Tibial nerve (tissue), 4 donors: ENCODE measurements at regions not wholly inside any gene's neighbourhood (a gene's known extent, or its start where the extent isn't known, plus 50 kb on each side); places are given as distances from the start of the nearest gene placed in this dataset.

Experiments used
- DNase-seq, 2 donors: peaks; one replicate each; pipeline ENCODE4 v3.0.0-alpha.2; 2019; ENCODE audit warnings: low spot score in 2 of 2
- H3K27ac ChIP-seq, 4 donors: fragments of 200-600 bp; sonication (generic) in 3 of 4; one replicate each; pipeline ENCODE4 v1.5.1; 2017 to 2019; ENCODE audit warnings: mild to moderate bottlenecking in 1 of 4
- H3K27me3 ChIP-seq, 2 donors: fragments of 200-600 bp; sonication (generic) in 1 of 2; one replicate each; pipeline versions ENCODE4 v1.5.1 to v1.6.0; 2017 to 2019
- H3K36me3 ChIP-seq, 3 donors: fragments of 200-600 bp; sonication (generic); one replicate each; pipeline ENCODE4 v1.5.1; 2018 to 2019
- H3K4me1 ChIP-seq, 4 donors: fragments of 200-600 bp; sonication (generic) in 3 of 4; one replicate each; pipeline ENCODE4 v1.5.1; 2017 to 2019
- H3K4me3 ChIP-seq, 4 donors: fragments of 200-600 bp; sonication (generic) in 3 of 4; one replicate each; pipeline ENCODE4 v1.5.1; 2017 to 2019; ENCODE audit warnings: mild to moderate bottlenecking in 1 of 4, moderate library complexity in 1 of 4
- H3K9me3 ChIP-seq, 4 donors: fragments of 200-600 bp; sonication (generic) in 3 of 4; one replicate each; pipeline ENCODE4 v1.5.1; 2017 to 2019
- CTCF ChIP-seq, 5 experiments: fragments of 200-600 bp in 3 of 5; fragments of 450-650 bp in 2 of 5; sonication (generic) in 3 of 5; IDR thresholded peaks; one replicate each; pipeline ENCODE4 v1.5.1; 2016 to 2019; ENCODE audit warnings: antibody characterized with exemption in 5 of 5, mild to moderate bottlenecking in 3 of 5, moderate library complexity in 2 of 5
- EP300 ChIP-seq, 2 donors: sonication (generic); formaldehyde crosslinking; IDR thresholded peaks; one replicate each; pipeline ENCODE4 v1.6.1; 2017; ENCODE audit warnings: antibody characterized with exemption in 2 of 2, mild to moderate bottlenecking in 1 of 2
- POLR2A ChIP-seq, 2 donors: fragments of 450-650 bp; IDR thresholded peaks; one replicate each; pipeline ENCODE4 v1.6.1; 2017; ENCODE audit warnings: antibody characterized with exemption in 2 of 2, mild to moderate bottlenecking in 2 of 2, moderate library complexity in 2 of 2
- WGBS, 2 donors: methylation state at CpG; one replicate each; pipeline ENCODE4 v1.1.5; 2018; 5-methylcytosine and 5-hydroxymethylcytosine counted together

GRCh38 chr18:55907453-55908175, 319.6 kb upstream of the TCF4 start:
- Histone ChIP-seq H3K36me3 (no peaks in the 10 kb centered on the region), H3K27me3 (no peaks in the 10 kb centered on the region), H3K4me3 (peak overlapping the region in 1 of 4 donors; percentile 7), H3K27ac (peak overlapping the region in 1 of 4 donors; percentile 47), H3K4me1 (peaks cover 0 to 17% (median 4%) of the 10 kb centered on the region in 4 donors), H3K9me3 (no peaks in the 10 kb centered on the region)
- TF ChIP-seq CTCF (IDR thresholded peaks at IDR 0.05) (no peak), EP300 (IDR thresholded peaks at IDR 0.05) (no peak), POLR2A (IDR thresholded peaks at IDR 0.05) (no peak)
- WGBS, 2 donors = 12 to 17% methylated on average over 6 of the region's 6 CpGs
- DNase-seq = no peak

- DNase-seq = no peak
- Histone ChIP-seq H3K27ac (no peak overlapping the region), H3K36me3 (no peaks in the 10 kb centered on the region), H3K27me3 (no peaks in the 10 kb centered on the region), H3K4me1 (peaks cover 0 to 17% (median 4%) of the 10 kb centered on the region in 4 donors), H3K4me3 (no peak overlapping the region), H3K9me3 (no peaks in the 10 kb centered on the region)
- WGBS, 2 donors = 67% methylated on average over 2 of the region's 2 CpGs
- TF ChIP-seq CTCF (IDR thresholded peaks at IDR 0.05) = no peak
- TF ChIP-seq EP300 (IDR thresholded peaks at IDR 0.05) = no peak
- no peak for TF ChIP-seq POLR2A (IDR thresholded peaks at IDR 0.05)
Measured at GRCh38 chr18:55906536-55906935, 318.5 kb upstream of the TCF4 start.

GRCh38 chr18:55903911-55904310, 315.9 kb upstream of the TCF4 start:
- no peak overlapping the region for H3K27ac ChIP-seq
- no peaks in the 10 kb centered on the region for H3K9me3 ChIP-seq
- H3K4me3 ChIP-seq = no peak overlapping the region
- peaks cover 0 to 17% (median 4%) of the 10 kb centered on the region in 4 donors for H3K4me1 ChIP-seq
- H3K27me3 ChIP-seq = no peaks in the 10 kb centered on the region
- no peak for DNase-seq
- H3K36me3 ChIP-seq = no peaks in the 10 kb centered on the region
- 90 to 91% methylated on average over 6 of the region's 6 CpGs for WGBS, 2 donors
- TF ChIP-seq EP300 (IDR thresholded peaks at IDR 0.05) = no peak
- TF ChIP-seq CTCF (IDR thresholded peaks at IDR 0.05) = no peak
- no peak for TF ChIP-seq POLR2A (IDR thresholded peaks at IDR 0.05)

GRCh38 chr18:55900380-55900779, 312.4 kb upstream of the TCF4 start:
- no peak for DNase-seq
- Histone ChIP-seq H3K9me3 (no peaks in the 10 kb centered on the region), H3K4me3 (no peak overlapping the region), H3K27ac (no peak overlapping the region), H3K36me3 (no peaks in the 10 kb centered on the region), H3K4me1 (no peaks in the 10 kb centered on the region), H3K27me3 (no peaks in the 10 kb centered on the region)
- TF ChIP-seq EP300 (IDR thresholded peaks at IDR 0.05) (no peak), CTCF (IDR thresholded peaks at IDR 0.05) (no peak)
- WGBS, 2 donors = 63 to 71% methylated on average over 2 of the region's 2 CpGs

- 93 to 94% methylated on average over 3 of the region's 3 CpGs for WGBS, 2 donors
- H3K4me1 ChIP-seq = no peaks in the 10 kb centered on the region
- no peaks in the 10 kb centered on the region for H3K36me3 ChIP-seq
- no peak for DNase-seq
- no peak overlapping the region for H3K27ac ChIP-seq
- no peaks in the 10 kb centered on the region for H3K27me3 ChIP-seq
- TF ChIP-seq POLR2A (IDR thresholded peaks at IDR 0.05) (no peak), CTCF (IDR thresholded peaks at IDR 0.05) (no peak), EP300 (IDR thresholded peaks at IDR 0.05) (no peak)
- H3K4me3 ChIP-seq = no peak overlapping the region
- no peaks in the 10 kb centered on the region for H3K9me3 ChIP-seq
Measured at GRCh38 chr18:55897091-55897689, 309.2 kb upstream of the TCF4 start.
